ENCODE measurements at regions not wholly inside any gene's neighbourhood (a gene's known extent, or its start where the extent isn't known, plus 50 kb on each side); places are given as distances from the start of the nearest gene placed in this dataset.

DNA sequence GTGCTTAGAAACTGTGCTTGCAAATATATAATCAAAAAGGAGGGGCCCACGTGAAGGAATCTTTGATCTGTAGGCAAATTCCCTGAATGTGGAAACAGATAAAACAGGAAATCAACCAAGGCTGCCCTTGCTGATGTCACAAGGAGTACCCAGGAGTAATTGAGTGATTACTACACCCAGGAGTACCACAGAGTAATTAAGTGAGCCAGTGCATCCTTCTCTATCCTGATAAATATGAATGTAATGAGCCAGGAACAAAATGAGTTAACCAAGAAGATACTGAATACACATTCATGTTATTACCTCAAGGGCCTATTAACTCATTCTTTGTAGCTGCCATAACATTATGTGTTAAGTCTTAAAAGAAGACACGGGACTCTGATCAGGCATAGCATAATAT, 87.3 kb upstream of the POU1F1 start:
- TF ChIP-seq CTCF (IDR thresholded peaks at IDR 0.05 in 4 of 5, conservative IDR thresholded peaks at IDR 0.05 in 1 of 5) (no peak), POLR2A (IDR thresholded peaks at IDR 0.05) (no peak)

Measured in gastrocnemius medialis (tissue), 4 donors.